ENCODE measurements at regions not wholly inside any gene's neighbourhood (a gene's known extent, or its start where the extent isn't known, plus 50 kb on each side); places are given as distances from the start of the nearest gene placed in this dataset.
"Not testable (repeated sequence)": the region's sequence is repeated elsewhere in the genome, so short reads cannot be mapped to it uniquely, and the experiment has no call there.

GRCh38 chr2:34787341-34787740 is 1188.2 kb upstream of the FAM98A start:
- intact Hi-C loops (cut with DNase I), result no loop called here
- Histone ChIP-seq H3K36me3 (ENCODE audit: control insufficient read depth in 2 of 3, insufficient read depth in 3 of 3, low read length in 3 of 3) (no peaks in the 10 kb centered on the region), H3K4me1 (ENCODE audit: control insufficient read depth in 2 of 3, insufficient read depth in 2 of 3, low read depth in 1 of 3, low read length in 3 of 3) (no peaks in the 10 kb centered on the region), H3K4me3 (ENCODE audit: low read length in 3 of 3) (no peak overlapping the region), H3K27ac (ENCODE audit: low read depth in 2 of 2, low read length in 2 of 2) (no peak overlapping the region), H3K9me3 (ENCODE audit: control insufficient read depth in 2 of 3, insufficient read depth in 1 of 3, low read length in 3 of 3) (no peaks in the 10 kb centered on the region), H3K9ac (ENCODE audit: low read length in 3 of 3) (no peak overlapping the region), H3K27me3 (ENCODE audit: control insufficient read depth, insufficient read depth, low read length) (no peaks in the 10 kb centered on the region)
- no peak for TF ChIP-seq CTCF (IDR thresholded peaks at IDR 0.05; ENCODE audit: borderline replicate concordance, extremely low read depth, insufficient read depth)
- DNase-seq (no peak), FAIRE-seq (no peak)

GRCh38 chr2:34785206-34785785 is 1186.2 kb upstream of the FAM98A start:
- no peak overlapping the region for H3K27ac ChIP-seq (ENCODE audit: low read depth in 2 of 2, low read length in 2 of 2)
- DNase-seq (no peak), FAIRE-seq (no peak)
- no peaks in the 10 kb centered on the region for H3K36me3 ChIP-seq (ENCODE audit: control insufficient read depth in 2 of 3, insufficient read depth in 3 of 3, low read length in 3 of 3)
- TF ChIP-seq CTCF (IDR thresholded peaks at IDR 0.05; ENCODE audit: borderline replicate concordance, extremely low read depth, insufficient read depth), result no peak
- no peaks in the 10 kb centered on the region for H3K27me3 ChIP-seq (ENCODE audit: control insufficient read depth, insufficient read depth, low read length)
- H3K4me3 ChIP-seq (ENCODE audit: low read length in 3 of 3), result no peak overlapping the region
- H3K4me1 ChIP-seq (ENCODE audit: control insufficient read depth in 2 of 3, insufficient read depth in 2 of 3, low read depth in 1 of 3, low read length in 3 of 3), result no peaks in the 10 kb centered on the region
- no peak overlapping the region for H3K9ac ChIP-seq (ENCODE audit: low read length in 3 of 3)
- intact Hi-C loops (cut with DNase I), result no loop called here
- no peaks in the 10 kb centered on the region for H3K9me3 ChIP-seq (ENCODE audit: control insufficient read depth in 2 of 3, insufficient read depth in 1 of 3, low read length in 3 of 3)

GRCh38 chr2:34784701-34785100 is 1185.6 kb upstream of the FAM98A start:
- intact Hi-C loops (cut with DNase I), result no loop called here
- TF ChIP-seq CTCF (IDR thresholded peaks at IDR 0.05; ENCODE audit: borderline replicate concordance, extremely low read depth, insufficient read depth), result no peak

GRCh38 chr2:34750742-34751141 is 1151.6 kb upstream of the FAM98A start:
- H3K4me1 ChIP-seq (ENCODE audit: control insufficient read depth in 2 of 3, insufficient read depth in 2 of 3, low read depth in 1 of 3, low read length in 3 of 3); H3K9me3 ChIP-seq (ENCODE audit: control insufficient read depth in 2 of 3, insufficient read depth in 1 of 3, low read length in 3 of 3); DNase-seq; H3K4me3 ChIP-seq (ENCODE audit: low read length in 3 of 3); H3K27me3 ChIP-seq (ENCODE audit: control insufficient read depth, insufficient read depth, low read length); H3K9ac ChIP-seq (ENCODE audit: low read length in 3 of 3); H3K36me3 ChIP-seq (ENCODE audit: control insufficient read depth in 2 of 3, insufficient read depth in 3 of 3, low read length in 3 of 3); intact Hi-C loops (cut with DNase I); FAIRE-seq; H3K27ac ChIP-seq (ENCODE audit: low read depth in 2 of 2, low read length in 2 of 2): not testable (repeated sequence)

More at GRCh38 chr2:34784701-34785100, 1185.6 kb upstream of the FAM98A start:
- DNase-seq (no peak), FAIRE-seq (no peak)
- Histone ChIP-seq H3K27me3 (ENCODE audit: control insufficient read depth, insufficient read depth, low read length) (no peaks in the 10 kb centered on the region), H3K9ac (ENCODE audit: low read length in 3 of 3) (no peak overlapping the region), H3K36me3 (ENCODE audit: control insufficient read depth in 2 of 3, insufficient read depth in 3 of 3, low read length in 3 of 3) (no peaks in the 10 kb centered on the region), H3K9me3 (ENCODE audit: control insufficient read depth in 2 of 3, insufficient read depth in 1 of 3, low read length in 3 of 3) (no peaks in the 10 kb centered on the region), H3K27ac (ENCODE audit: low read depth in 2 of 2, low read length in 2 of 2) (no peak overlapping the region), H3K4me1 (ENCODE audit: control insufficient read depth in 2 of 3, insufficient read depth in 2 of 3, low read depth in 1 of 3, low read length in 3 of 3) (no peaks in the 10 kb centered on the region), H3K4me3 (ENCODE audit: low read length in 3 of 3) (no peak overlapping the region)

All from kidney (tissue), 13 donors.